WTC11 (cell line): ENCODE measurements at regions not wholly inside any gene's neighbourhood (a gene's known extent, or its start where the extent isn't known, plus 50 kb on each side); places are given as distances from the start of the nearest gene placed in this dataset.
"Not testable (repeated sequence)": the region's sequence is repeated elsewhere in the genome, so short reads cannot be mapped to it uniquely, and the experiment has no call there.

Experiments
- CREB1 ChIP-seq: sonication (generic); formaldehyde crosslinking; IDR thresholded peaks from 2 replicates; pipeline ENCODE4 v1.8.0; 2023; ENCODE audit warnings: mild to moderate bottlenecking, missing genetic modification reagents
- CTCF ChIP-seq: fragments of 200-600 bp; IDR thresholded peaks from 2 replicates; pipeline ENCODE4 v1.8.0; 2022; ENCODE audit warnings: antibody characterized with exemption
- ESRRA ChIP-seq: sonication (generic); formaldehyde crosslinking; IDR thresholded peaks from 2 replicates; pipeline ENCODE4 v1.8.1; 2022; ENCODE audit warnings: mild to moderate bottlenecking, missing genetic modification reagents, borderline replicate concordance
- HMGXB4 ChIP-seq: sonication (generic); formaldehyde crosslinking; IDR thresholded peaks from 2 replicates; pipeline ENCODE4 v1.8.1; 2023; ENCODE audit warnings: mild to moderate bottlenecking, moderate library complexity, missing genetic modification reagents
- NFYB ChIP-seq: sonication (generic); formaldehyde crosslinking; conservative IDR thresholded peaks from 2 replicates; pipeline ENCODE4 v1.8.0; 2022; ENCODE audit warnings: low read depth, missing genetic modification reagents
- NR1H2 ChIP-seq: sonication (generic); formaldehyde crosslinking; IDR thresholded peaks from 2 replicates; pipeline ENCODE4 v1.9.0; 2021; ENCODE audit warnings: mild to moderate bottlenecking, moderate library complexity, missing genetic modification reagents
- SMAD4 ChIP-seq: sonication (generic); formaldehyde crosslinking; IDR thresholded peaks from 2 replicates; pipeline ENCODE4 v1.8.0; 2022; ENCODE audit warnings: mild to moderate bottlenecking, missing genetic modification reagents
- SP1 ChIP-seq: sonication (generic); formaldehyde crosslinking; conservative IDR thresholded peaks from 2 replicates; pipeline ENCODE4 v1.8.1; 2022; ENCODE audit warnings: missing genetic modification reagents
- USF2 ChIP-seq: sonication (generic); formaldehyde crosslinking; IDR thresholded peaks from 2 replicates; pipeline ENCODE4 v1.8.1; 2023; ENCODE audit warnings: mild to moderate bottlenecking, missing genetic modification reagents, moderate library complexity
- ZBTB43 ChIP-seq: sonication (generic); formaldehyde crosslinking; IDR thresholded peaks from 2 replicates; pipeline ENCODE4 v1.8.1; 2023; ENCODE audit warnings: mild to moderate bottlenecking, missing genetic modification reagents
- ZNF423 ChIP-seq: fragments of 250-450 bp; sonication (Bioruptor Pico); IDR thresholded peaks from 2 replicates; pipeline ENCODE4 v2.1.2; 2022; ENCODE audit warnings: mild to moderate bottlenecking, moderate library complexity
- TF ChIP-seq, protein P1 (sequence below): sonication (generic); formaldehyde crosslinking; IDR thresholded peaks from 2 replicates; pipeline ENCODE4 v1.8.0; 2022; ENCODE audit warnings: mild to moderate bottlenecking, missing genetic modification reagents
- TF ChIP-seq, protein P2 (sequence below): sonication (generic); formaldehyde crosslinking; IDR thresholded peaks from 2 replicates; pipeline ENCODE4 v1.8.0; 2023; ENCODE audit warnings: missing genetic modification reagents

DNA sequence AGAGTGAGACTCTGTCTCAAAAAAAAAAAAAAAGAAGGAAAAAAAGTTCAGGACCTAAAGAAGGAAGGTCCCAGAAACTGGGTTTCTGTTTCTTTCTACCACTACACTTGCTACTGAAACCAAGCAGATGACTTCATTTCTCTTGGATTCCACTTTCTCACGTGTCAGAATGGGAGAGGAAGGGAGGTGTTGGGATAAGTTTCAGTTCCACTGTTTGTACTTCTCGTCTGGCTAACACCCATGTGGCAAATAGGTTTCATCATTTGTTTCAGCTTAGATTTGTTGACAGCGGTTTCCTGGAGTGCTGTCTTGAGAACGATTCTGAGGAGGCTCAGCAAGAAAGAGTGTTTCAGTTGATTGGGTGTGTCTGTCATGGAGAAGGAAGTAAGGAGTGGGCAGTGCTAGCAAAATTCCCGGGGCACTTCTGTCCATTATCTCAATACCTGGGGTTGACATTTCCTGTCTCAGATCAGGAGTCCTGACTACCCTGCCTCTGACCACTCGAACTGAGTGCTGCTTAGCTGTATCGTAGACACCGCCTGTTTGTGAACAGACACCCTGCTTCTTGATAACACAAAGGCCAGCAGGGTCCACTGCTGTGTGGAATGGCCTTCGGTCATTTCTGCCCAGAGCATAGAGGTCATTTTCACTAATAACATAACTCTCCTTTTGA lies 104.8 kb upstream of the SPDYE9 start:
- TF ChIP-seq CTCF; SMAD4 (CRISPR knock-in tag); NR1H2 (CRISPR knock-in tag); ZNF423 (CRISPR knock-in tag); USF2; NFYB (CRISPR knock-in tag); ZBTB43 (CRISPR knock-in tag); ESRRA (CRISPR knock-in tag); CREB1; HMGXB4; SP1 (CRISPR knock-in tag): not testable (repeated sequence)
- TF ChIP-seq, protein P1, sequence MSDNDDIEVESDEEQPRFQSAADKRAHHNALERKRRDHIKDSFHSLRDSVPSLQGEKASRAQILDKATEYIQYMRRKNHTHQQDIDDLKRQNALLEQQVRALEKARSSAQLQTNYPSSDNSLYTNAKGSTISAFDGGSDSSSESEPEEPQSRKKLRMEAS (CRISPR knock-in tag): not testable (repeated sequence)
- TF ChIP-seq, protein P2, sequence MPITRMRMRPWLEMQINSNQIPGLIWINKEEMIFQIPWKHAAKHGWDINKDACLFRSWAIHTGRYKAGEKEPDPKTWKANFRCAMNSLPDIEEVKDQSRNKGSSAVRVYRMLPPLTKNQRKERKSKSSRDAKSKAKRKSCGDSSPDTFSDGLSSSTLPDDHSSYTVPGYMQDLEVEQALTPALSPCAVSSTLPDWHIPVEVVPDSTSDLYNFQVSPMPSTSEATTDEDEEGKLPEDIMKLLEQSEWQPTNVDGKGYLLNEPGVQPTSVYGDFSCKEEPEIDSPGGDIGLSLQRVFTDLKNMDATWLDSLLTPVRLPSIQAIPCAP: not testable (repeated sequence)
